ENCODE measurements at regions not wholly inside any gene's neighbourhood (a gene's known extent, or its start where the extent isn't known, plus 50 kb on each side); places are given as distances from the start of the nearest gene placed in this dataset.

- no peak for TF ChIP-seq POLR2A (IDR thresholded peaks at IDR 0.05)
- TF ChIP-seq CTCF (IDR thresholded peaks at IDR 0.05): no peak
Measured at GRCh38 chr18:45232061-45232460, 383.2 kb upstream of the SLC14A2 start.
